GM12891 (cell line): ENCODE measurements at regions not wholly inside any gene's neighbourhood (a gene's known extent, or its start where the extent isn't known, plus 50 kb on each side); places are given as distances from the start of the nearest gene placed in this dataset.

Source experiments
- DNase-seq: peaks from one replicate; pipeline ENCODE4 v3.0.0; 2011; ENCODE audit warnings: low spot score; ENCODE audit not compliant: insufficient read length
- FAIRE-seq: peaks from 2 replicates; lab custom pipeline; 2011; peaks lifted over from hg19 to GRCh38; lab: Jason Lieb, UNC
- PAX5 ChIP-seq: IDR thresholded peaks from 2 replicates; pipeline ENCODE4 v1.6.1; 2011; ENCODE audit warnings: low read length, moderate library complexity, mild to moderate bottlenecking; ENCODE audit not compliant: insufficient read depth, severe bottlenecking
- POLR2A ChIP-seq: IDR thresholded peaks from 2 replicates; pipeline ENCODE4 v1.6.1; 2011; ENCODE audit warnings: low read depth, low read length, control low read depth
- POLR2AphosphoS5 ChIP-seq: IDR thresholded peaks from 2 replicates; pipeline ENCODE4 v1.6.1; 2011; ENCODE audit warnings: low read depth, low read length, control low read depth
- POU2F2 ChIP-seq: IDR thresholded peaks from 2 replicates; pipeline ENCODE4 v1.6.1; 2011; ENCODE audit warnings: low read depth, mild to moderate bottlenecking, control low read depth, low read length, moderate library complexity
- SPI1 ChIP-seq: IDR thresholded peaks from 2 replicates; pipeline ENCODE4 v1.6.1; 2011; ENCODE audit warnings: low read depth, low read length, control low read depth
- TAF1 ChIP-seq: IDR thresholded peaks from 2 replicates; pipeline ENCODE4 v1.6.1; 2011; ENCODE audit warnings: low read depth, low read length, control low read depth

DNA sequence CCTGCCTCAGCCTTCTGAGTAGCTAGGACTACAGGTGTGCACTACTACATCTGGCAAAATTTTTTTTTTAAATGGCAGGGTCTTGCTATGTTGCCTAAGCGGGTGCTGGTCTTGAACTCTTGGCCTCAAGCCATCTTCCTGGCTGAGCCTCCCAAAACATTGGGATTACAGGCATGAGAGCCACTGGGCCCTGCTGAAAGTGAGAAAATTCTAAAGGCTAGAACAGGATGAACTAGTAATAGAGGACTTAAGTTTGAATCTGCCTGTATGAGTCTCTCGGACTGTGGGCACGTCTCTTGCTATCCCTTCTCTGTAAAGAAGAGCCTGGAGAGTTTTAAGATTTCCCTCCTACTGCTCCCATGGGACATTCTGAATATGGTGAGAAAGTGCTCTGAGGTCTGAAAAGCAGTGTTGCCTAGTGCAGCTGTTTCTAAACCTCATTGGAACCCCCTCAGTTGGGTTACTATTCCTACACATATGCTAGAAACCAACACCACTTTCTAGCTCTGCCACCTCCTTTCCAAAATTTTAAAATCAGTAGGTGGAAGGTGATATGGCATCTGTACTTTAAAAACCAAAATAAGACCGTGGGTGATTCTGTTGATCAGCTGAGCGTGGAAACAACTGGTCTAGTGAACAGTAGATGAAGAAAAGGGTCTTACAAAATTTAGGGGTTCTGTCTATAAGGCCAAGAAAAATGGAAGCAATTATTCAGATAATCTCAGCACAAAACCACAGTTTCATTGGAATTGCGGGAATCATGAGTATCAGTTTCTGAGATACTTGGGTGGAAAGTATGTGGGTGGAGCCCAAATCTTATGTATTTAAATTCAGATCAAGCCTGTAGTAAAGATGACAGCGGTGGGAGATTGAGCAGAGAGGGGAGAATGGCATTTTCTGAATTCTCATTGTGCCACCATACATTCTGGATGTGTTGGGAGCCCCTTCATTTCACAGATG is 259.8 kb upstream of the CXCR4 start:
- TF ChIP-seq PAX5 (no peak), POU2F2 (no peak), TAF1 (no peak), POLR2A (no peak), SPI1 (no peak), POLR2AphosphoS5 (no peak)
- FAIRE-seq: peak; percentile 50
- DNase-seq: no peak

DNA sequence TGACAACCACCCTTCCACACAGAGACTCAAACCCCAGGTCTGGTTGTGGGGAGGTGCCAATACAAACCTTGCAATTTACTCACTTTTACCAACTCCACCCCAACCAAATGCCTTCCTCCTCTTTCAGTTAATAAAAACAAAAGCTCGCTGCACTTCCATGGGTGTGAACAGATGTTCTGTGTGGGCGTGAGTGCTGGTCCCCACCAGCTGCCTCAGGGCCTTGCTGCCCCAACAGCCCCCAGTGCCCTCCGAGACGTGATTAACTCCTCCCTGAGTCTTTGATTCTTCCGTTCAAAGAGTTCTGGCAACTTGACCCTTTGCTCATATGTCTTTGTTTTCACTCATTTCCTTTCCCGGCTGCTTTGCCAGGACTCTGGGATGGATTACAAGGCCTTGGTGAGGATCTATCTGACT is 258.9 kb upstream of the CXCR4 start:
- TF ChIP-seq SPI1 (no peak), POLR2AphosphoS5 (no peak)
- FAIRE-seq (no peak), DNase-seq (no peak)

DNA sequence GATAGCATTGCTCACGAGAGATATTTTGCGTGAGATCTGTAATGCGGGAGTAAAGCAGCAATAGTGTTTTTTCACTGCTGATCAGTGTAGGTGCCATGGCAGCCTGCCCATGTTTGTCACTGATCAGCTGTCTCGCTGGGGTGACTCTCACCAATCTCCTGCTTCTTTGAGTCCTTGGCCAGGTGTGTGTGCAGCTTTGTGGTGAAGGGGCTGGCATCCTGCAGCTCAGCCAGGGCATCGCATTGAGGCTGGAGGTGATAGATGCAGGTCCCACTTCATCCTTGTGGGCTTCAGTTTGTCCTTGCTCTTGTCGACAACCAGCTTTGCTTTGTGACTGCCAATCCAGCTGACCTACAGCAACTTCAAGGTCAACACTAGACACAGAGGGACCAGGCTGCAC is 258.3 kb upstream of the CXCR4 start:
- TF ChIP-seq POU2F2: 0 out of 2 replicates have a peak, but pooled peaks have one; percentile 9
- TF ChIP-seq POLR2A: no peak
- TF ChIP-seq TAF1: no peak
- FAIRE-seq: peak; percentile 48
- DNase-seq: no peak

DNA sequence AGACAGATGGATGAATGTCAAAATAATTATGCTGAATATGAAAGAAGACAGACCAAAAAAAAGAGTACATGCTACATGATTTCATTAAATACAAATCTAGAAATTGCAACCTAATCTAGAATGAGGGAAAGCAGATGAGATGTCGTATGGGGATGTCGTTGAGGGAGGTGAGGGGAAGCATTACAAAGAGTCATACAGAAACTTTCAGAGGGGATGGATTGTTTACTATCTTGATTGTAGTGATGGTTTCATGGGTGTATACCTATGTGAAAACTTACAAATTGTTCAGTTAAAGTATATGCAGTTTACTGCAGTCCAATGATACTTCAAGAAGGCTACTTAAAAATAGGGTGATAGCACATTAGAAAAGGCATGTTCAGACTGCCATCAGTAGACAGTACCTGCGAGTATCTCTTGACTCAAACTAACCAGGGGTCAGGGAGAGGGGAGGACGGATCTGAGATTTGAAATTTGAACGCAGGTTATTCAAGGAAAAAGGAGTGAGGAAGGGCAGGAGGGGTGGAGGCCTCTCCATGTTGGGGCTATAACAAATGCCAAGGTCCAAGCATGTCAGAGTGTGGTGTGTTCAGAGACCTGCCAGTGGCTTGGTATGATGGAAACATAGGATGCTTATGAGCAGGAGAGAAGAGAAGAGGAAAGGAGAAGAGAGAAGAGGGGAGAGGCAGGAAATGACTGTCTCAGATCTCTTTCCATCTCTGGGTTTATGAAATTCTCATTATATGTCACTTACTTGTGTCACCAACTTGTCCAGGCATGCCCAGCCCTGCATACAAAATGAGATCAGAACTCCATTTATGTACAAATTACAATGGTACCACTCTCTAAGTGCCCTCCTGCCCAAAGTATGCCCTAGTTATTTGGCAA is 257.3 kb upstream of the CXCR4 start:
- no peak for DNase-seq
- peak; percentile 78 for FAIRE-seq
- peak; percentile 82 for TF ChIP-seq SPI1
- TF ChIP-seq TAF1: no peak
- TF ChIP-seq POU2F2: 0 out of 2 replicates have a peak, but pooled peaks have one; percentile 31

DNA sequence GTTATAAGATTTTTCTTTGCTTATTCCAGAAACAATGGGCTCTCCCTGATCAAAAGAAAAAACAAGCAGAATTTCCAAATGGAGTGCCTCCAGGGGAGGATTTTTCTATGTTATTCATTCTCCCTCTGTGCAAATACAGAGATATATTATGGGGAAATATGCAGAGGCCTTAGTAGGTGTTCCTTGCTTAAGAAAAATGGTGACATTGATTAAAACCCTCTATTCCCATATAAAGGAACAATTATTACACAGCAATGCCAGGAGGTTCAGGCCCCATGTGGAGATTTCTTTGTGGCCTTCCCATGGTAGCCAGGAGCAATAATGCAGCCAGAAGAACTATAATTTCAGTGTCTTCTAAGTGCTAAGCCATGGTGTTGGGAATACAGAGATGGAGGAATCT is 255.9 kb upstream of the CXCR4 start:
- no peak for DNase-seq
- TF ChIP-seq TAF1 (no peak), PAX5 (no peak), SPI1 (no peak), POLR2AphosphoS5 (no peak), POU2F2 (no peak)
- no peak for FAIRE-seq

DNA sequence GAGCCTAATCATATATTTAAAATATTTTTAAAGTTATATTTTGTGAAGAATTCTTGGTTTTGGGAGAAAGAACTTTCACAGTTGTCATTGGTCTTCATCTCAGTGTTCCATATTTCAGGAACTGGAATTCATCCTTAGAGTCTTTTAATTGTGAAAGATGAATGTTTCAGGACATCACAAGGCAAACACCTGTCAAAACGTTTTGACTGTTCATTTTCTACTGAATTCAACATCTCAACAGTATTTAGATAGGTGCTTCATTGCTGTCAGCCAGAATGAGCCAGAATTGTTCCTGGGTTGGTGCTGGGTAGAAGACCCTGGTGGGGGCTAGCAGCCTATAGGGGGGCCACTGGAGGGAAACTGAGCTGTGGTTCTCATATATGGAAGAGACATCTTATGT is 255.1 kb upstream of the CXCR4 start:
- TF ChIP-seq TAF1: no peak
- TF ChIP-seq SPI1: no peak
- TF ChIP-seq POLR2AphosphoS5: no peak
- TF ChIP-seq POLR2A: no peak
- no peak for TF ChIP-seq POU2F2
- no peak for TF ChIP-seq PAX5
- FAIRE-seq (no peak), DNase-seq (no peak)

DNA sequence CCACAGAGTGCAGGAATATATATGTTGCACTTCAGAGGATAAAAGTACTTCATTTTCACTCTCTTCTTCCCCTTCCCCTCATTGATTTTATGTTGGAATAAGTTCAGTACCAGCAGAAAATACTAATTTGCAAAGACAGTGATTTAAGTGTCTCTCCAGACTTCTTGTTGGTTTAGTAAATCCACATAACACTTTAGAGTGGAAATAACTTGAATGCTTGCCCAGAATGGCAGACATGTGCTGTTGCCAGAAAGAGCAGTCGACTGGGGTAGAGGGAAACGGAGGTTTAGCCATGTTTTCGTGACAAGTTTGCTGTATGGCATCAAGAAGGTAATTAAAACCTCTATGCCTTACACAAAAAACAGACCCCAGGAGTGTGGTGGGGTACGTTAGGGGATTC is 246.0 kb upstream of the CXCR4 start:
- no peak for FAIRE-seq
- no peak for DNase-seq
- no peak for TF ChIP-seq TAF1
- no peak for TF ChIP-seq POLR2A
- TF ChIP-seq SPI1: no peak
- no peak for TF ChIP-seq POU2F2

DNA sequence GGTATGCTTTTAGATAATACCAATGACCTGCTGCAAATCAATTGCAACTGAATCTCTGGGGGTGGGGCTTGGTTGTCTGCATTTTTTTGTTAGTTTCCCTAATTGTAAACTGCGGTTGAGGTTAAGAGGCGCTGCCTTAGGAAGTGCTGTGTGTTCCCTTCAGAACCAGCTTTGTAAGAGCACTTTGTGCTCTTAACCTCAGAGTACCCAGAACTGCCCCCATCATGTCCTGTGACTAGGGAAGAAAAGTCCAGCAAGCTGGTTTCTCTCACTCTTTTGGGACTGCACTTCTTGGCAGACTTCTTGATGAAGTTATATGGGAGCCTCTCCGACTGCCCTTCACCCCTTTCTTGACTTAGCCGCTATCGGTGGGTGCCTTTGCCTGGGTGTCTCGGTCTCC is 245.5 kb upstream of the CXCR4 start:
- TF ChIP-seq TAF1 (no peak), POU2F2 (no peak), POLR2AphosphoS5 (no peak), PAX5 (no peak), POLR2A (no peak)
- DNase-seq (no peak), FAIRE-seq (no peak)

DNA sequence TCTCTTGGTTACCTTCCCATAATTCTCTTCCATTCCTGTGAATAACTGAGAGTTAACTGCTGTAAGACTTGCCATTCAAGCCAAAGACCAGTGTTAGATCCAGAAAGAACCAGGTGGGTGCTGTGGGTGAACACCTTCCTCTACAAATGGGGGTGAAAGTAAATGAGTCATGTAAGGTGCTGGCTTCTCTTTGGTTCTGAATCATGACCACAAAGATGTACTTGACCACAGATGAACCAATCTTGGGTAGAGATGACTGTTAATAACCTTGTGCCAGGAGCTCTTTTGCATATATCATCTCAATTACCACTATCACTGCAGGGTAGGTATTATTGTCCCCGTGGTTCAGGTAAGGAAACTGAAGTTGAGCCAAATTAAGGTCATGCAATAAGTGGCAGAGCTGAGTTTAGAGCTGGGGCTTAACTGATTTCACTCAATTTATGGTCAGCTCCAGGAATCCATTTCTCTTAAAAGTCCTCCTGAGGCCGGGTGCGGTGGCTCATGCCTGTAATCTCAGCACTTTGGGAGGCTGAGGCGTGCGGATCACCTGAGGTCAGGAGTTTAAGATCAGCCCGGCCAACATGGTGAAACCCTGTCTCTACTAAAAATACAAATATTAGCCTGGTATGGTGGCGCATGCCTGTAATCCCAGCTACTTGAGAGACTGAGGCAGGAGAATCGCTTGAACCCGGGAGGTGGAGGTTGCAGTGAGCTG is 244.9 kb upstream of the CXCR4 start:
- peak; percentile 95 for FAIRE-seq
- DNase-seq: no peak

More for the DNA sequence above, 244.9 kb upstream of the CXCR4 start:
- peak; percentile 96 for TF ChIP-seq POU2F2
- TF ChIP-seq TAF1: no peak
- TF ChIP-seq POLR2AphosphoS5: no peak
